IPS DF 4.7 (cell line): ENCODE measurements at regions not wholly inside any gene's neighbourhood (a gene's known extent, or its start where the extent isn't known, plus 50 kb on each side); places are given as distances from the start of the nearest gene placed in this dataset.

Experiments
- DNase-seq: peaks from one replicate; pipeline ENCODE4 v3.0.0-alpha.2; 2013; ENCODE audit warnings: low spot score; ENCODE audit errors: extremely low read depth

GRCh38 chr12:66910366-66910974 lies 231.6 kb upstream of the GRIP1 start:
- DNase-seq = no peak

- no peak for DNase-seq
Measured at GRCh38 chr12:66915306-66915904, 236.5 kb upstream of the GRIP1 start.

GRCh38 chr12:66916189-66916588 lies 237.3 kb upstream of the GRIP1 start:
- DNase-seq = no peak

- no peak for DNase-seq
Measured at GRCh38 chr12:66919466-66919865, 240.6 kb upstream of the GRIP1 start.

- DNase-seq = no peak
Measured at GRCh38 chr12:66920205-66920604, 241.3 kb upstream of the GRIP1 start.

GRCh38 chr12:66921151-66921550 lies 242.3 kb upstream of the GRIP1 start:
- no peak for DNase-seq

GRCh38 chr12:66925083-66925482 lies 246.2 kb upstream of the GRIP1 start:
- DNase-seq = no peak

GRCh38 chr12:66929121-66929520 lies 250.2 kb upstream of the GRIP1 start:
- DNase-seq = no peak

- no peak for DNase-seq
Measured at GRCh38 chr12:66931091-66931490, 252.2 kb upstream of the GRIP1 start.

GRCh38 chr12:66932126-66932525 lies 253.2 kb upstream of the GRIP1 start:
- no peak for DNase-seq

- DNase-seq = no peak
Measured at GRCh38 chr12:66934302-66935062, 255.6 kb upstream of the GRIP1 start.

GRCh38 chr12:66941150-66941549 lies 262.3 kb upstream of the GRIP1 start:
- no peak for DNase-seq

GRCh38 chr12:66942741-66943465 lies 264.0 kb upstream of the GRIP1 start:
- no peak for DNase-seq

GRCh38 chr12:66944365-66944764 lies 265.5 kb upstream of the GRIP1 start:
- no peak for DNase-seq

GRCh38 chr12:66945189-66945817 lies 266.4 kb upstream of the GRIP1 start:
- DNase-seq = no peak

GRCh38 chr12:66947119-66947518 lies 268.2 kb upstream of the GRIP1 start:
- DNase-seq = no peak

GRCh38 chr12:66952668-66953067 lies 273.8 kb upstream of the GRIP1 start:
- no peak for DNase-seq

GRCh38 chr12:66956300-66956699 lies 277.4 kb upstream of the GRIP1 start:
- DNase-seq = no peak

- DNase-seq = no peak
Measured at GRCh38 chr12:66959276-66959675, 280.4 kb upstream of the GRIP1 start.

- no peak for DNase-seq
Measured at GRCh38 chr12:66960006-66960405, 281.1 kb upstream of the GRIP1 start.
